Esophagus muscularis mucosa (tissue), 4 donors: ENCODE measurements at regions not wholly inside any gene's neighbourhood (a gene's known extent, or its start where the extent isn't known, plus 50 kb on each side); places are given as distances from the start of the nearest gene placed in this dataset.

Experiments used
- DNase-seq: peaks from one replicate; pipeline ENCODE4 v3.0.0-alpha.2; 2017; ENCODE audit errors: extremely low spot score
- H3K27ac ChIP-seq, 4 donors: fragments of 200-600 bp; sonication (generic); replicated peaks in 1 of 4; 1 replicate in 3 of 4; 2 replicates in 1 of 4; pipeline ENCODE4 v1.5.1; 2016 to 2019; ENCODE audit warnings: mild to moderate bottlenecking in 1 of 4
- H3K27me3 ChIP-seq, 4 donors: fragments of 200-600 bp; sonication (generic); one replicate each; pipeline versions ENCODE4 v1.5.1 to v1.6.0; 2016 to 2019
- H3K36me3 ChIP-seq, 4 donors: fragments of 200-600 bp; sonication (generic); one replicate each; pipeline ENCODE4 v1.5.1; 2016 to 2019
- H3K4me1 ChIP-seq, 4 donors: fragments of 200-600 bp; sonication (generic); one replicate each; pipeline ENCODE4 v1.5.1; 2016 to 2019
- H3K4me3 ChIP-seq, 4 donors: fragments of 200-600 bp; sonication (generic); 1 replicate in 2 of 4; 2 replicates in 2 of 4; pipeline ENCODE4 v1.5.1; 2016 to 2019; ENCODE audit warnings: mild to moderate bottlenecking in 4 of 4, moderate library complexity in 1 of 4
- H3K9me3 ChIP-seq, 4 donors: fragments of 200-600 bp; sonication (generic); 1 replicate in 3 of 4; 2 replicates in 1 of 4; pipeline ENCODE4 v1.5.1; 2016 to 2019
- CTCF ChIP-seq, 3 experiments: fragments of 200-600 bp in 2 of 3; fragments of 450-650 bp in 1 of 3; sonication (generic) in 2 of 3; IDR thresholded peaks; one replicate each; pipeline ENCODE4 v1.5.1; 2017 to 2019; ENCODE audit warnings: antibody characterized with exemption in 3 of 3, mild to moderate bottlenecking in 2 of 3, moderate library complexity in 1 of 3
- EP300 ChIP-seq: sonication (generic); formaldehyde crosslinking; IDR thresholded peaks from one replicate; pipeline ENCODE4 v1.6.1; 2017; ENCODE audit warnings: antibody characterized with exemption
- POLR2A ChIP-seq: fragments of 450-650 bp; IDR thresholded peaks from one replicate; pipeline ENCODE4 v1.6.1; 2017; ENCODE audit warnings: antibody characterized with exemption, moderate library complexity, mild to moderate bottlenecking, low read depth
- POLR2AphosphoS5 ChIP-seq, 2 donors: sonication (generic); formaldehyde crosslinking; IDR thresholded peaks; one replicate each; pipeline ENCODE4 v1.6.1; 2017; ENCODE audit warnings: antibody characterized with exemption in 2 of 2
- whole genome bisulfite sequencing: methylation state at CpG from one replicate; pipeline ENCODE4 v1.1.5; 2018; 5-methylcytosine and 5-hydroxymethylcytosine counted together
- intact Hi-C: fragments of 100-400 bp; cut with DNase I; formaldehyde crosslinking; loops from one replicate; pipeline ENCODE4 v1.15.1; 2023

- Histone ChIP-seq H3K27ac (no peak overlapping the region), H3K36me3 (no peaks in the 10 kb centered on the region), H3K4me3 (no peak overlapping the region), H3K9me3 (peaks cover 0 to under 1% (median under 1%) of the 10 kb centered on the region in 4 donors), H3K4me1 (no peaks in the 10 kb centered on the region), H3K27me3 (no peaks in the 10 kb centered on the region)
- 58% methylated on average over 6 of the region's 6 CpGs for WGBS
- DNase-seq: no peak
- intact Hi-C loops: no loop called here
- no peak for TF ChIP-seq EP300
- no peak for TF ChIP-seq CTCF (IDR thresholded peaks at IDR 0.05)
- TF ChIP-seq POLR2AphosphoS5 (IDR thresholded peaks at IDR 0.05): no peak
- no peak for TF ChIP-seq POLR2A
Observed at GRCh38 chr6:74826263-74826662, 379.6 kb downstream of the COL12A1 start.

DNA sequence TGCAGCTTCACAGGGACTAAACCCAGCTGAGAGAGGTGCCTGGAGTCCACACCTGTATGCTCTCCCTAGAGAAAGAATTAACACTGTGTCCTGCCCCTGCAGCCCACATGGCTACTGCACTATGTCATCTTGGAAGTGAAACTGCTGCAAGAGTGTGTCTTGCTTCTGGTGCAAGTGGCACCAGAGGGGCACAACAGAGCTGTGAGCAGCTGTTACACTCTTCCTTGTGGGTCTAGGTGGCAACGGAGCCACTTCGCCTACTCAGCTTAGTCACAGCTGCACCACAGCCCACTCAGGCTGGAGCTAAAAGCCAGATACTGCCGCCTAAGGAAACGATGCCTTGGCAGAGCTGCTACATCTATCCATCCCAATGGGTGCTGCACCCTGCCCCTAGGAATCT is 391.4 kb downstream of the COL12A1 start:
- Histone ChIP-seq H3K36me3 (no peaks in the 10 kb centered on the region), H3K27me3 (no peaks in the 10 kb centered on the region), H3K4me1 (no peaks in the 10 kb centered on the region), H3K9me3 (peaks cover 0 to 24% (median 20%) of the 10 kb centered on the region in 4 donors), H3K4me3 (no peak overlapping the region), H3K27ac (no peak overlapping the region)
- no peak for DNase-seq
- 100% methylated on average over 4 of the region's 4 CpGs for WGBS
- TF ChIP-seq CTCF (IDR thresholded peaks at IDR 0.05): no peak
- TF ChIP-seq POLR2AphosphoS5 (IDR thresholded peaks at IDR 0.05): no peak
- TF ChIP-seq POLR2A: no peak
- TF ChIP-seq EP300: no peak
- intact Hi-C loops: no loop called here

DNA sequence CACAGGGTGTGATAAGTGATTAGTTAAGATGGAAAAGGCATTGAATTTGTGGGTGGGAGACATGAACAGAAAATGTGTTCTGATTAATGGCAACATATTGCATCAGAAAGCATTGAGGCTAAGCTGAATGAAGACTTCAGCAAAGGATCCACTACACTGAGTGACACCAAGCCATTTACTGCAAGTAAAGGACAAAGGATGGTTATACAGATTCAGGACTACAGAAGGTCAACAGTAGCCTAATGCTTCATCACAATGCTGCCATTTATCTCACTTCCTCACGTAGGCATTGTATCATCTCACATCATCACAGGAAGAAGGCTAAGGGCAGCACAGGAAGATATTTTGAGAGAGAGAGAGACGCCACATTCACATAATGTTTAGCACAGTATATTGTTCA is 398.2 kb downstream of the COL12A1 start:
- intact Hi-C loops: no loop called here
- no peak for TF ChIP-seq CTCF (IDR thresholded peaks at IDR 0.05)
- no peak for TF ChIP-seq POLR2AphosphoS5 (IDR thresholded peaks at IDR 0.05)
- no peaks in the 10 kb centered on the region for H3K36me3 ChIP-seq
- no peak overlapping the region for H3K4me3 ChIP-seq
- no peak for DNase-seq
- 76% methylated on average over 2 of the region's 2 CpGs for WGBS
- H3K9me3 ChIP-seq: no peaks in the 10 kb centered on the region
- H3K27ac ChIP-seq: no peak overlapping the region
- H3K4me1 ChIP-seq: no peaks in the 10 kb centered on the region
- no peaks in the 10 kb centered on the region for H3K27me3 ChIP-seq

- TF ChIP-seq EP300: no peak
- no peak for TF ChIP-seq POLR2A
- no peak for TF ChIP-seq CTCF (IDR thresholded peaks at IDR 0.05)
- TF ChIP-seq POLR2AphosphoS5 (IDR thresholded peaks at IDR 0.05): no peak
- Histone ChIP-seq H3K36me3 (no peaks in the 10 kb centered on the region), H3K27ac (peak overlapping the region in 3 of 4 donors; percentile 8 to 16 (median 10)), H3K27me3 (no peaks in the 10 kb centered on the region), H3K4me1 (no peaks in the 10 kb centered on the region), H3K9me3 (no peaks in the 10 kb centered on the region), H3K4me3 (no peak overlapping the region)
- WGBS: 74% methylated on average over 5 of the region's 5 CpGs
- DNase-seq: no peak
- intact Hi-C loops: no loop called here
Observed at GRCh38 chr6:74805916-74806696, 399.7 kb downstream of the COL12A1 start.

DNA sequence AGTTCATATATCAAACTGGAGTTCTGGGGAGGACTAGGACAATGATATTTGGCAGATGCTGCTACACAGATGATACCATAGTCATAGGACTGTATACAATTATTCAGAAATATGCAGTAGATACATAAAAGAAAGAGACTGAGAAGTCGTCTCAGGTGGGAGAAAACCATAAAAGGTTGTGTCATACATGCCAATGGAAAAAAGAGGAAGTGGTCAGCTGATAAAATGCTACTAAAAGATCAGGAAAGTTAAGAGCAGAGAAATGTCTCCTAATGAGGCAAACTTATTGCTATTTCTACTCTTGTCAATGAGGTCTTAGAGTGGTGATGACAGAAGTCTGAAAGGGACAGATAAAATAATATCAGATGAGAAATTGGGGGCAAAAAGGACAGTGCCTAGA is 407.6 kb downstream of the COL12A1 start:
- no peak for DNase-seq
- H3K36me3 ChIP-seq: no peaks in the 10 kb centered on the region
- intact Hi-C loops: no loop called here
- no peaks in the 10 kb centered on the region for H3K27me3 ChIP-seq
- 61% methylated on average over 1 of the region's 1 CpG for WGBS
- peaks cover 0 to 8% (median 4%) of the 10 kb centered on the region in 4 donors for H3K9me3 ChIP-seq
- no peaks in the 10 kb centered on the region for H3K4me1 ChIP-seq
- TF ChIP-seq POLR2A (no peak), POLR2AphosphoS5 (IDR thresholded peaks at IDR 0.05) (no peak), EP300 (no peak), CTCF (IDR thresholded peaks at IDR 0.05) (no peak)
- no peak overlapping the region for H3K4me3 ChIP-seq
- no peak overlapping the region for H3K27ac ChIP-seq
